HG03103 (cell line): ENCODE measurements at regions not wholly inside any gene's neighbourhood (a gene's known extent, or its start where the extent isn't known, plus 50 kb on each side); places are given as distances from the start of the nearest gene placed in this dataset.

ENCODE experiments used
- ATAC-seq: cut with Tn5 transposase; IDR thresholded peaks from one replicate; pipeline ENCODE4 v1.9.1; 2021; ENCODE audit warnings: low read depth; ENCODE audit not compliant: unreplicated experiment

DNA sequence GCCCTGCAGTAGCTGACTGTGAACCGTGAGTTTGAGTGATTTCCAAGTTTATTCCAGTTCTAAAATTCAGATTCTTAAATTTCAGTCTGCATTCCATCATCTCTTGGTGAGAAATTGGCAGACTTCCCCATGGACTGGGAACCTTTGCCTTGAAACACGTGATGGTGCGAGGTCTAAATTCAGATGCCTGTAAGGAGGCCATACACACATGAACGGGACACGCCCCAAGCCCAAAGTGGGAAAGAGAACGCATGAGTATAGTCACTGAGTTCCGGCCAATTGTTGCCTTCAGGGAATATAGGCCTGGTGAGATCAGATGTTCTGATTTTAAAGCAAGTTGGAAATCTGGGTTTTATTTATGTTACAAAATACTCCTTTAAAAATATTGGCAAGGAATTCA is 1084.4 kb upstream of the WWC1 start:
- ATAC-seq, result no peak

DNA sequence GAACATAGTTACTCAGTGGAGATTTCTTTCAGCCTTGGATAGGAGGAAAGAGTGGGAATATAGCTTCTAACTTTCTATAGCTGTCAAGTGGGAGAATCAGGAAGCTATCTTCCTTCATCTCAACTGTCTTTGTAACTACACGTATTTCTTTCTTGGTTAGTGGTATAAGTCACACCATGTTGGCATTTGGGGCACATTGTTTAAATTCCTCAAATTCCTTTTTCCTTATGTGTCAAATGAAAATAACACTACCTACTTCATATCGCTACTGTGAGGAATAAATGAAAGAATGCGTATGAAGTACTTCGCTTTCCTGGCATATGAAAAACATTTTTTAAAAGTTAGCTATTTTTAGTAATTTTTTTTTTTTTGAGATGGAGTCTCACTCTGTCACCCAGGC is 1082.5 kb upstream of the WWC1 start:
- no peak for ATAC-seq

DNA sequence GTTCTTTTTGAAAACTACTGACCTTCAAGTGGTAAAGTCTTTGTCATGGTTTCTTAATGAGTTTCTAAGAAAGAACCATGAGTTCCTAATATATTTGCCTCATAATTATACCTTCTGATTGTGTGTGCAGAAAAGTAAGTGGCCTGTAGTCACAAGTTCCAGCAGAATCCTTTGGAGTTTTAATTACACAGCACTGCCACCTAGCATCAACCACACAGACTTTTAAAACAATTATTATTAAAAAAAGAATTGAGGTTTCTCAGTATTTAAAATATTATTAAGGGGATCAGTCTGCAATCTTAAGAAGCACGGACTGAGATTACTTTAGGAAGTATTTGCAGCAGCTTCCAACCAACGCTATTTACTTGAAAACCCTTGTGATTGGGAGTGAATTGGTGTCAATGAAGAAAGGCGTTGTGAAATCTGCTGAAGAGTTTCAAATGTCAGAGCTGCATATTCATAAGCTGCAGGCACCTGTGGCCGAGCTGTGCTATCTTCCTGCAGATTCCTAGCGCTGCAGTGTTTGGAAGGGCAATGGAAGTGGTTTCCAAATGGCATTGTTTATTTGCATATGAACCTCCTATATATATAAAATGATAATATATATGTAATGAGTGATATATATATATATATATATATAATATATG is 1074.2 kb upstream of the WWC1 start:
- no peak for ATAC-seq

DNA sequence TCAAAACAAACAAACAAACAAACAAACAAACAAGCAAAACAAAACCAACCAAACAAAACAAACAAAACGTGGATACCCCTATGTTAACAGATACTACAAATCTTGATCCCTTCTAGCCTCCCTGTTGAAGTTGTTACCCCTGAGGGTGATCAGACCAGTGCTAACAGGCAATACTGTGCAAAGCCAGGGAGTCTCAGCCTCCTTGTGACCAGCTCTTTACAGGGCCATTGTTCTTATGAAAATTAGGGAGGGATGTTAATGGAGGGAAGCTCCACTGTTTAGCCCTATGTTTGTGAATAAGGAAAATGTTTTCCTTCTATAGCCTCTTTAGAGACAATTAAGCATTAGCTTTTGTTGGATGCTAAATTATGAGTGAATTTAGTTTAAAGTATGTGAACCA is 1072.1 kb upstream of the WWC1 start:
- ATAC-seq, result no peak

DNA sequence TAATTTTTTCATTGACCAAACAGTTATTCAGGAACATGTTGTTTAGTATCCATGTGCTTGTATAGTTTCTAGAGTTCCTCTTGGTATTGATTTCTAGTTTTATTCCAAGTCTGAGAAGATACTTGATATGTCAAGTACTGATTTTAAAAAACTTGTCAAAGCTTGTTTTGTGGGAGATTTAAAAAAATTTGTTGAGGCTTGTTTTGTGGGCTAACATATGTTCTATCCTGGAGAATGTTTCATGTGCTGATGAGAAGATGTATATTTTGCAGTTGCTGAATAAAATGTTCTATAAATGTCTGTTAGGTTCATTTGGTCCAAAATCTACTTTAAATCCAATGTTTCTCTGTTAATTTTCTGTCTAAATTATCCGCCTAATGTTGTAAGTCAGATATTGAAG is 1065.1 kb upstream of the WWC1 start:
- no peak for ATAC-seq

GRCh38 chr5:167228134-167228533 is 1063.3 kb upstream of the WWC1 start:
- no peak for ATAC-seq

DNA sequence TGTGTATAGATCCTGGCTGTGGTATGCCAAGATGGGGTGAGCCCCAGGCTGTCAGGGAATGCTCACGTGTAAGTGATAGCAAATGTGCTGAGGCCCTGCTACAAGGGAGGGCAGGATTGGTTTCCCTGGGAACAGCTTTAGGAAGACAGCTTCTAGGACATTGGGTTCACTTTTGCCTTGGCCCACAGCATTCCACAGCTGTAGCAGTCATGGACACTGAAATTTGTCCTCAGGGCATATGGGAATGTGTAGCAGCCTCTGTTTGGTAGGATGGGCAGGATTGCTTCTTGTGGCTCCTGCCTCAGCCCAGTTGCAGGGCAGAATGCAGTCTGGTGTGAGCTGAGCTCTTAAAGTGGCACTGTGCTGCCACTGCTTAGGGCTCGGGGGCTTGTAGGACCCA is 1061.7 kb upstream of the WWC1 start:
- ATAC-seq, result no peak

- ATAC-seq, result no peak
Measured at GRCh38 chr5:167230414-167230813, 1061.0 kb upstream of the WWC1 start.

DNA sequence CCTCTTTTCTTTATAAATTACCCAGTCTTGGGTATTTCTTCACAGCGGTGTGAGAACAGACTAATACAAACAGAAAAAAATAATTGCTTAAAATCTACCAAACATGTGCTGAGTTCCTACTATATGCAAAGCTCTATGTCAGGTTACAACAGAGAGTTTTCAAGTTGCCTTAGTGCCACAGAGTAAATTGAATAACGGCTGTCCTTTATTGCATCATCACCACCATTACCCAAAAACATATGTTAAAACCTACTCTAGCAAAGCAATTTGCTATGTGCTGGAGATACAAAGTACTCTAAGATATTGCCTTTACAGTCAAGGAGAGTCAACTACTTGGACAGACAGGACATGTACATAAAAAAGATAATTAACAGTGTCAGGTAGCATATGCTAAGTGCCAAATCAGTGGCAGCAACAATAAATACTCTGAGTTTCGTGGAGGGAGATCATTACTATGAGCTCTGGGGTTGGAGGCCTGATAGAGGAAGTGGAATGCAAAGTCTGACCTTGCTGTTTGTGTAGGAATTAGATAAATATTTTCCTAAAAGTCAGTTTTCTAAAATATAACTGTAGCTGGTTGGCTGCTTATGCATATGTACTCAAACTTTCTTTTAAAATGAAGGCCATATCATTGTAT is 1058.7 kb upstream of the WWC1 start:
- no peak for ATAC-seq

DNA sequence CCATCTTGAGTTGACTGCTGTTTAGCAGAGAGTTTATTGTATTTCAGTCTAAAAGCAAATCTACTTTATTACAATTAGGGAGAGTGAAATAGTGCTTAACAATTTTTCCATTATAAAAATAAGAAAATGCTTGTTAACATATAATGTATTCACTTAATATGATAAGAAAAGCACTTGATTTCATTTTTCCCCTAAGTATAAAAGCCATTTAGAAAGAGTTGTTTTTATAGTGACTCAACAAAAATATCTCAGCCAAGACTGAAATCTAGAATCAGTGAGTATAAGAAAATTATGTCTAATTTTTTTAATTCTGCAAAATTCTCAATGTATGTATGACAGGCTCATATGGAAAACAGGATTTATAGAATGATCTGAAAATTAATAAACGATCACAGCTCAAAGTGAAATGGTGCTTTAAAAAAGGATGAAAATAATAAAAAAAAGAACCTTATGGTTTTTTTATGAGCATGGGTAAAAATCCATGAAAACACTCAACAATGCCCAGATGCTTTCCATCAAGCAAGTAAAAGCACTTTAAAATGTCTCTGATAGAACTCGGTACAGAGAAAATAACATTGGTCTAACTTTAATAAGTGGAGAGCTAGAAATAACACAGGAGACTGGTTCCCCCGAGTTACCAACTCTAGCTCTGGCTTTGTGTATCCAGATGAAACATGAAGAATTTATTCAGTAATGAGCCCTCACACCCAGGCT is 1057.8 kb upstream of the WWC1 start:
- ATAC-seq, result no peak

GRCh38 chr5:167241436-167242067 is 1049.9 kb upstream of the WWC1 start:
- no peak for ATAC-seq

- ATAC-seq, result no peak
Measured at GRCh38 chr5:167242701-167243100, 1048.7 kb upstream of the WWC1 start.

- ATAC-seq, result no peak
Measured at GRCh38 chr5:167243463-167243862, 1048.0 kb upstream of the WWC1 start.

GRCh38 chr5:167244583-167244982 is 1046.9 kb upstream of the WWC1 start:
- ATAC-seq, result no peak

DNA sequence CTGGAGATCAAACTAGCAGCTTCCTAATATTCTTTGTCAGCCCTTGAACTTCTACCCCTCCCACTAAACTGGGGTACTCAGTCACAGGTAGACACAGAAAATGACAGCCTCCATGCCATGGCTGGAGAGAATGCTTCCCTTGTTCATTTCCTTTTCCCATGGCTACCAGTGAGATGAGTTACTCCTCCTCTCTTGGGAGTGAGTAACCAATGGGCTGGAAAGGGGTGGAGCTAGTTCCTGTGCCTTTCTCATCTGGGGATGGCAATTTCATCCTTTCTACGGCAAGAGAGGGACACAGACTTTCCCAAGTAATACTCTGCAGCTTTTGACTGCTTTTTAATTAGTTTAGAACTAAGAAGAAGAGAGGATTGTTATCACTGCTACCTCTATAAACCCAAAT is 1045.6 kb upstream of the WWC1 start:
- no peak for ATAC-seq

- ATAC-seq, result no peak
Measured at GRCh38 chr5:167247816-167248215, 1043.6 kb upstream of the WWC1 start.

DNA sequence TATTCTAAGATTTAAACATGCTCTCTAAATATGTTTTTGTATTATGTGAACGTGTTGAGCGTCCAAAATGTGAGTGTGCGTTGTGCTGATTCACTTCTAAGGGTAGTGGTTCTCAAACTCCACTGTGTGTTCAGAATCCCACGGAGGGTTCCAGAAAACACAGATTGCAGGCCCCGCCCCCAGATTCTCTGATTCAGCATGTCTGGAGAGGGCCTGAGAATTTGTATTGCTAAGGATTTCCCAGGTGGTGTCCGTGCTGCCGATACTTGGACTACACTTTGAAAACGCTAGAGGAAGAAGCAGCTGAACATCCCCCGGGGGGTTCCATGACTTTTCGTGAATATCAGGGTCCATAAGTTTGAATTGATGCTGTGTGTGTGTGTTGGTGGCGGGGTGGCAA is 1043.2 kb upstream of the WWC1 start:
- no peak for ATAC-seq

DNA sequence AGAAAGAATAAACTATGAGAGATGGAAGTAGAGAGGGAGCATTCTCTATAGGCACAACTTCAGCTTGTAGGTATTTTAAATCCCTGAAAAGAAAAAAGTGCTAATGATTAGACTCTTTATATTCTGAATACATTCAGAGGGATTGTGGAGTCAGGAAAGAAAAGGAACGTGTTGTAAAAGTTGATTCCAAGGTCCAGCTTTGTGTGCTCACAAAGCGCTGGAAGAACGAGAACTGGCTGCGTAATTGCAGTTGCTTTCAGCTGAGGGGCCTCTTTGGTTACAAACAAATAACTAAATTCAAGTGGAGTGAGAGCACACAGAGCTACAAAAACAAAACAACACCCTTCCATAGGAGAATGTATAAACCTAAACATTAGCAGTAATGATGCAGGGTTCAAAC is 1040.4 kb upstream of the WWC1 start:
- ATAC-seq, result no peak

DNA sequence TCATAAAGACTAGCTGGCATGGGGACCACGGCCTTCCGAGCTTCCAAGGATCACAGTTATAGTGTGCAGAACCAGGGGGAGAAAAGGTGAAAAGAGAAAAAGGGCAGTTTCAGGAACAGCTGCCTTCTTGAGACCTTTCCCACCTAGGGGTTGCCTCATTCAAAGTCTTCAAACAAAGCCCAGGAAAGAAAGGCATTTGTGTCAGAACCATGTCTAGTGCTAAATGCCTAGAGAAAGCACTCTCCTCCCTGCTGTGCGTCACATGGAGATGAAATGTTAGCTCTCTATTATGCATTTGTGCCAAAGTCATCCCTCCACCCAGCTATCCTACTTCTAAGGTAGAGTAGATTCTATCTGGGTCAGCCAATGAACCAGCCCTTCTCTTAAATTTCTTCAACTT is 1037.3 kb upstream of the WWC1 start:
- no peak for ATAC-seq

DNA sequence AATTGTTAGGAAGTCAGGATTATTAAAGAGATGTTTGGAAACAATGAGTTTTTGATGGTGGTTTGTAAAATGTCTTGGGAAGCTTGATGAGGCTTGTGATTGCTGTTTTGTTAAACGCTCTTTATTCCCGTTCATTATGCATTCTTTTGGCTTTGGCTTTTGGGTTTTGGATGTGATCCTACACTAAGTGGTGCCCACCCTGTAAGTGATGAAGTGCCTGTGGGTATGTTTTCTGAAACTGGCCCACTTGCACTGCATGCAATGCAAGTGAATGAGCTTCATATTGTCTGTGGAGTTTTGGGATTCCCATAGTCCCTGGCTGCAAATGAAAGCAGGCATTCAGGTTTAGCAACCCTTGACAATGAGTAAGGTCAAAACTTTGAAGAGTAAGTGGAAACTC is 1035.5 kb upstream of the WWC1 start:
- no peak for ATAC-seq

DNA sequence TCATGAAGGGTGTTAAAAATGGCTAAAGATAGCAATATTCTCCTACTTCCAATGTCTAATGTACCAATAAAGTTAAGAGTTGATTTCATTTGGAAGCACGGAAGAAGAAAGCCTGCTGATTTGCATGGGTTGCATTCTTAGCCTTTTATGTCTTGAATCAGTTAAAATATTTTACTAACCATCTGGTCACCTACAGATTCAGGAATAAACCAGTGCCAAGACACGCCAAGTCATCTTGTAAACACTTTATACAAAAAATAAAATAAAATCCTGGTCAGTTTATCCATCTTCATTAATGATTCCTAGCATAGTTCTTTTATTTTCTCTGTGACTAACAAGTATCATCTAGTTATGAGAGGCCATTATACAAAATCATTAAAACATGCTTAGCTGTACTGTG is 1031.6 kb upstream of the WWC1 start:
- no peak for ATAC-seq
